Hypothalamus (tissue), 51 donors: ENCODE measurements at regions not wholly inside any gene's neighbourhood (a gene's known extent, or its start where the extent isn't known, plus 50 kb on each side); places are given as distances from the start of the nearest gene placed in this dataset.

Experiments
- DNase-seq, 51 donors: peaks; one replicate each; lab custom pipeline; 2025; lab: John Stamatoyannopoulos, UW

GRCh38 chr17:68812876-68813584, 142.2 kb downstream of the ABCA8 start:
- DNase-seq = no peak

GRCh38 chr17:68809148-68809547, 146.0 kb downstream of the ABCA8 start:
- DNase-seq = no peak

- DNase-seq = no peak
Observed at GRCh38 chr17:68807998-68808772, 147.0 kb downstream of the ABCA8 start.

GRCh38 chr17:68805609-68806008, 149.6 kb downstream of the ABCA8 start:
- no peak for DNase-seq

DNA sequence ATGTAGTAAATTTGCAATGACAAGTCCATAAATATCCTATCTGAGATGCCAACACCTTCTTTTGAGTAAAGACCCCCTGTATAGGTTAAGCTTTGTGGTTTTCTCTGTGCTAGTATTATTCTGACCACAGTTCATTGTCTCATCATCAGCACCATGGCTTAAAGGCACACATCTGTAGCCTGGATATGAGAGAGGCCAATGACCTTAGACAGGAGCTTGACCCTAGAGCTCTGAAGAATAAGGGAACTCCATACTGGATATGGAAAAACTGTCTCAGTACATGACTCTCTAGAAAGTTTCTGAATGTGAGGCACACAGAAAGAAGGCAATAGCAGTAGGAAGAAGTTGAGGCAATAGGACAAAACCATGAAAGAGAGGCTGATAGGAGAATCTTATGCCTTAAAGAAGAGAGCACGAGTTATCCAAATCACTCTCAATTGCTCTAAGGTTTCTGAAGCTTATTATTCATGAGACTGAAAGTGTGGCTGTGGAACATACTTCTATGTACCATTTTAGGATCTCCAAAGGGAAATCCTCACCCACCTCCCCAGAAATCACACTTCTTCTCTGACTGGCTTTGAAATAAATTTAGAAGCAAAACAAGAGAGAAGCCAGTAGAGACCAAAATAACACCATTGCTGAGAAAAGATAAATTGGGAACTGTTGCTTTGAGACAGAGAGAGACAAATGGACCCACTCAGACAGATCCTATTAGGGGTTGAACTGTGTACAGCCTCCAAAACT, 150.2 kb downstream of the ABCA8 start:
- no peak for DNase-seq

GRCh38 chr17:68803164-68803929, 151.8 kb downstream of the ABCA8 start:
- no peak for DNase-seq

DNA sequence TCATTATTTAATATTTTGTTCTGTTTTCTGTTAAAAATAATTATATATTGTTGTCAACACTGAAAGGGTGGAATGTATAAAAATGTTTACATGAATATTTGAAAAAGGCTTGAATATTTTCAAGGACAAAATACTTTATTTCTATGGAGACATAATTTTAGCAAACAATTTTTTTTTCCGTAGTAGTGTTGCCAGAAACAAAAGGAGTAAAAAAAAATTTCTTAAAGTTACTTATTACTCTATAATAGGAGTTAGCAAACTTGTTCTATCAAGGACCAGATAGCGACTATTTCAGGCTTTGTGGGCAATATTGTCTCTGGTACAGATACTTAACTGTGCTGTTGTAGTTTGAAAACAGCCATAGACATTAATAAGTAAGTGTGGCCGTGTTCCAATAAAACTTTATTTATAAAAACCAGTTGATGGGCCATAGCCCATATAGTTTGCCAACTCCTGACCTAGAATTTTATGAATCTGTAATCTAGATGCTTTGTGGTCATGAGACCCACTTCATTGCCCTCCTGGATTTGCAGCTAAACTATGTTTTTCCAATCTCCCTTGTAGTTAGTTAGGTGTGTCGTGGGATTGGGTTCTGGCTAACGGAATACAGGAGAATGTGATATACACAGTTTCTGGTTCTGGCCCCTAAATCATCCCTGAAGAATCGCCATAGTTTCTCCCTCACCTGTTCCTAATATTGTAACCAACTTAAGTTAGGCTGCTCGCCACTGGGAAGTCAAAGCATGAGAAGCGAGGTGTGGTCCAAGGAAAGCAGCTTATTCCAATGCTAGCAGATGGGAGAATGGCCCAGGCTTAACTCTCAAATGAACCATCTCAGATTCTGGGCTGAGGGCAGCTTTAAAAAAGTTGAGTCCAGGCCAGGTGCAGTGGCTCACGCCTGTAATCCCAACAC, 153.6 kb downstream of the ABCA8 start:
- no peak for DNase-seq

GRCh38 chr17:68800751-68801150, 154.4 kb downstream of the ABCA8 start:
- DNase-seq = no peak

DNA sequence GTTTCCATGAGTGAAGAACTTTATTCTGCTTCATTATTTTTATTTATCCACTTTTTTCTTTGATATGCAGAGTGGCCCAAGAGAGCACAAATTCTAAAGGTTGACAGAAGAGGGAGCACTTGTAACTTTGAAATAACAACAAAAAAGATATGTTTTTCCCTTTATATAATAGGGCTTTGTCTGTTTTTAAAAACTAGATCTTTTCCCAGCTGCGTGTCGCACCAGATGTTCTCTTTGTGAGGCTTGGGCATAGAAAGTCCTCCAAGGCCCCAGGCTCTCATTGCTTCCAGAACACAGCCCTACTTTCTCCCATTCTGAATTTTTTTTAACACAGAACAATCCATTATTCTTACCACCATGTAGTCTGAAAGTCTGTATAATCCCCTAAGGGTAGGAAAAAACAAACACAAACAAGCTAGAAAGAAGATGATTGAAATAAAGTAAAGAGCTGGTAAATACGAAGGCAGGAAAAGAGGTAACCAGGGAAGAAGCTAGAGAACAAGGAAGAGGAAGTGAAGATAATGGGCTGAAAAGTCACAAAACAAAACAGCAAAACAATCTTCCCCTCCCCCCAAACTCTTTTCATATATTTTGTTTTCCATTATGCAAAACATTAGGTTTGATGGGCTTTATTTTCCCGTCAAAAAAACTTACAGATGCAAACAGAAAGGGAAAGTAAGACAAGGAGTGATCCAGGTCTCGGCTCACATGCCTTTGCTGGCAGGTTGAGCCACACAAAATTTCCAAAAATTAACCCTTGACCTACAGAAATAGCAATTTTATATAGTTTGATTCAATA, 160.4 kb downstream of the ABCA8 start:
- DNase-seq = peak in 32 of 51 donors; percentile 4 to 87 (median 45)

DNA sequence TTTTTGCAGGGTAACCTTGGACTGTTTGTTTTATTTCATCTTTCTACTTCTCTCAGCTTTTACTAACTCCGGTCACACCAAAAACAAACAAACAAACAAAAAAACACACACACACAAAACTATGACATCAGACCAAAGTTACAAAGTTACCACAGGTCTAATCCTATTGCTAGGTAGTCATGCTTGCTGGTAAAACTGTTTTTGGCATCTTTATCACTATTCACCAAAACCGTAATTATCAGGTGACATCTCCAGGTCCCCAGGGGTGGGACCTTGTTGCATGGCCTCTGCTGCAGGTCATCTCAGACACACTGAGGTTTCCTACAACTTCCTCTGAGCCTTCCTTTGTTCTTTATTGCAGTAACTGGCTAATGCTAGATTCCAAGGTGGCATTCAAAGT, 162.3 kb downstream of the ABCA8 start:
- DNase-seq = no peak

DNA sequence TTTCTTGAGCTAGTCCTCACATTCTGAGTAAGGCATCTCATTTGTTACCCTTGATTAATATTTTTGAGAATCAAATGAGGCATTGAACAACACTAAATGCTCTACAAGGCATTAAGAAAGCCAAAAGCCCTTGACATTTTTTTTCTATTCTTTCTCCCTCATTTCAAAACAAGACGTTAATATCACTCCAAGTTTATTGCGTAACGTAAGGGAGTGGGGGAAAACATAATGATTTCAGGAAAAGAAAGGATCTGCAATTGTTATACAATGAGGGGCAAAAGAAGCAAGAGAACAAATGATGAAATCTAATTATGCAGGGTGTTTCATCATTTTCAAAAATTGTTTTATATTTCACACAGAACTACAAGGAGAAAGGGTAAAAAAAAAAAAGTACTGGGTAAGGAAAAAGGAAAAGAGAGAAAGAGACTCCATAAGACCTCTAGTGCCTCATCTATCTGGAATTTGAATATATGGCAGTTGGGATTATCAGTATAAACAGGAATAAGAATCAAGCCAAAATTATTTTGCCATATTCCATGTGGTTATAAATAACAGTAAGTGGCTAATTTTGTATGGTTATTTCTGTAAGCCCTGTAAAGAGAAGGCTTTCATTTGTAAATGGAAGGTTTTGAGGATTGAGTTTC, 163.0 kb downstream of the ABCA8 start:
- no peak for DNase-seq

GRCh38 chr17:68790931-68791330, 164.3 kb downstream of the ABCA8 start:
- no peak for DNase-seq

- DNase-seq = no peak
Observed at GRCh38 chr17:68790492-68790891, 164.7 kb downstream of the ABCA8 start.

GRCh38 chr17:68789203-68789962, 165.8 kb downstream of the ABCA8 start:
- no peak for DNase-seq

DNA sequence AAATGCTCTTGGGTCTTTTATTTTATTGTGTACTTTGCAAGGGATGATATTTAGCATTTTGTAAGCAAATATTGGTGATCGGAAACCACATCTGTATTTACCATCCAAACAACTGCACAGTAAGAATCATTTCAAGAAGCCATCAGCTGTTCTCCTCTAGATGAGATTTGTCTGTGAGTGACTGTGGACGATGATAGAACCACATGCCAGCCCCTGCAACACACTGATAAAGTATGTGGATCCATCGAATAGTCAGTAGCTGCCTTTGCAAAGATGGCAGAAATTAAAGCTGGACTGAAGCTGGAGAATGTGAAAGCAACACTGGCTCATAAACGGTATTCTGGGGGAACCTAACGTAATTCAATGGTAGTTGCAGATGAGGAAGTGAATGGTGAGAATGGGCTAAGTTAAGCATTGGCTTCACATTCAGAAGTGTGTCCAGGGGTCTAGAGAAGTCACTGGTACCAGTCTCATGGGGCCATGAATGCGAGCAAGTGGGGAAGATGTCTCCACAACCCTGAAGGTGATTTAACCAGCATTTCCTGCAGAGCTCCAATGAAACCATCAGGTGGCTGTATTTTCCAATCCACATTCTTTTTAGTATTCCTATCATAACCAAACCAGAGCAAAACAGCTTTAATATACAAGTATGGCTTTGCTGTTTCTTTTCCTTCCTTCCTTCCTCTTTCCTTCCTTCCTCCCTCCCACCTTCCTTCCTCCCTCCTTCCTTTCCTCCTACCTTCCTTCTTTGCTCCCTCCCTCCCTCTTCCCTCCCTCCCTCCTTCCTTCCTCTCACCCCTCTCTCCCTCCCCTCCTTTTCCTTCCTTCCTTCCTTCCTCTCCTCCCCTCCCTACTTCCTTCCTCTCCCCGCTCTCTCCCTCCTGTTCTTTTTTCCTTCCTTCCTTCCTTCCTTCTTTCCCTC, 169.4 kb downstream of the ABCA8 start:
- DNase-seq = no peak

DNA sequence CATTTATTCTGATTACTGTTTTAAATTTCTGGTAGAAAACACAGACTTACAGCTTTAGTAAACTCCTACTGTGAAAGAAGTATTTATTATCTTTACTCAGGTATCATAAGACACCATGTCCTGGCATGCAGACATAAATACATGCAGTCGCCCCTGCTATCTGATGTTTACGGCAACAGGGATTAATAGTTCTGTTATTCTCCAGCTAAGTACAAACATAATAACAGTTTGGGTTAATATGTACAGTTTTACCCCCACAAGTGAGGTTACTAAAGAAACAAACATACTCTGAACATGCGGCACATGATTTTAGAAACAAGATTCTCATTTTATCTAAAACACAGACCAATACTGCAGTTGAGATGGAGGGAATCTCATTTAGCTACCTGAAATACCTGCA, 170.8 kb downstream of the ABCA8 start:
- no peak for DNase-seq

- no peak for DNase-seq
Observed at GRCh38 chr17:68783861-68784260, 171.3 kb downstream of the ABCA8 start.
